HL-60 (cell line): ENCODE measurements at regions not wholly inside any gene's neighbourhood (a gene's known extent, or its start where the extent isn't known, plus 50 kb on each side); places are given as distances from the start of the nearest gene placed in this dataset.

Experiments
- DNase-seq, 2 experiments: peaks; one replicate each; pipeline ENCODE4 v3.0.0-alpha.2; 2010 to 2020; ENCODE audit warnings: low read depth in 1 of 2, low spot score in 1 of 2
- H3K27ac ChIP-seq: fragments of 250-450 bp; sonication (Bioruptor Pico); replicated peaks from 2 replicates; pipeline ENCODE4 v1.5.1; 2020; ENCODE audit warnings: mild to moderate bottlenecking, moderate library complexity
- H3K27me3 ChIP-seq: fragments of 250-450 bp; sonication (Bioruptor Pico); 2 replicates; pipeline ENCODE4 v1.5.1; 2021; ENCODE audit warnings: mild to moderate bottlenecking, moderate library complexity; ENCODE audit not compliant: insufficient read depth, poor library complexity, severe bottlenecking
- H3K4me3 ChIP-seq: replicated peaks from 2 replicates; pipeline ENCODE4 v1.5.1; 2011; ENCODE audit warnings: mild to moderate bottlenecking, control low read depth, low read length; ENCODE audit not compliant: insufficient read depth
- CTCF ChIP-seq: IDR thresholded peaks from one replicate; pipeline ENCODE4 v1.5.1; 2011; ENCODE audit warnings: low read length, control low read depth, inconsistent platforms; ENCODE audit not compliant: insufficient read depth
- GABPA ChIP-seq: IDR thresholded peaks from 2 replicates; pipeline ENCODE4 v1.6.1; 2012; ENCODE audit warnings: low read depth
- POLR2AphosphoS5 ChIP-seq: IDR thresholded peaks from 2 replicates; pipeline ENCODE4 v1.6.1; 2012; ENCODE audit warnings: low read depth
- SPI1 ChIP-seq: IDR thresholded peaks from 2 replicates; pipeline ENCODE4 v1.6.1; 2012; ENCODE audit warnings: low read depth, mild to moderate bottlenecking, borderline replicate concordance
- TF ChIP-seq, protein P1 (sequence below): IDR thresholded peaks from 2 replicates; pipeline ENCODE4 v1.6.1; 2012; ENCODE audit warnings: low read depth; ENCODE audit not compliant: insufficient replicate concordance

- no peak overlapping the region for H3K4me3 ChIP-seq
- no peak overlapping the region for H3K27ac ChIP-seq
- H3K27me3 ChIP-seq = no peaks in the 10 kb centered on the region
- TF ChIP-seq CTCF (no peak), POLR2AphosphoS5 (no peak), GABPA (no peak), SPI1 (no peak)
- TF ChIP-seq, protein P1, sequence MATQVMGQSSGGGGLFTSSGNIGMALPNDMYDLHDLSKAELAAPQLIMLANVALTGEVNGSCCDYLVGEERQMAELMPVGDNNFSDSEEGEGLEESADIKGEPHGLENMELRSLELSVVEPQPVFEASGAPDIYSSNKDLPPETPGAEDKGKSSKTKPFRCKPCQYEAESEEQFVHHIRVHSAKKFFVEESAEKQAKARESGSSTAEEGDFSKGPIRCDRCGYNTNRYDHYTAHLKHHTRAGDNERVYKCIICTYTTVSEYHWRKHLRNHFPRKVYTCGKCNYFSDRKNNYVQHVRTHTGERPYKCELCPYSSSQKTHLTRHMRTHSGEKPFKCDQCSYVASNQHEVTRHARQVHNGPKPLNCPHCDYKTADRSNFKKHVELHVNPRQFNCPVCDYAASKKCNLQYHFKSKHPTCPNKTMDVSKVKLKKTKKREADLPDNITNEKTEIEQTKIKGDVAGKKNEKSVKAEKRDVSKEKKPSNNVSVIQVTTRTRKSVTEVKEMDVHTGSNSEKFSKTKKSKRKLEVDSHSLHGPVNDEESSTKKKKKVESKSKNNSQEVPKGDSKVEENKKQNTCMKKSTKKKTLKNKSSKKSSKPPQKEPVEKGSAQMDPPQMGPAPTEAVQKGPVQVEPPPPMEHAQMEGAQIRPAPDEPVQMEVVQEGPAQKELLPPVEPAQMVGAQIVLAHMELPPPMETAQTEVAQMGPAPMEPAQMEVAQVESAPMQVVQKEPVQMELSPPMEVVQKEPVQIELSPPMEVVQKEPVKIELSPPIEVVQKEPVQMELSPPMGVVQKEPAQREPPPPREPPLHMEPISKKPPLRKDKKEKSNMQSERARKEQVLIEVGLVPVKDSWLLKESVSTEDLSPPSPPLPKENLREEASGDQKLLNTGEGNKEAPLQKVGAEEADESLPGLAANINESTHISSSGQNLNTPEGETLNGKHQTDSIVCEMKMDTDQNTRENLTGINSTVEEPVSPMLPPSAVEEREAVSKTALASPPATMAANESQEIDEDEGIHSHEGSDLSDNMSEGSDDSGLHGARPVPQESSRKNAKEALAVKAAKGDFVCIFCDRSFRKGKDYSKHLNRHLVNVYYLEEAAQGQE = no peak
- no peak for DNase-seq
Measured at GRCh38 chr14:48333221-48333920, 658.0 kb upstream of the MDGA2 start.

GRCh38 chr14:48331421-48331820 lies 656.0 kb upstream of the MDGA2 start:
- no peak for DNase-seq
- H3K4me3 ChIP-seq = no peak overlapping the region
- H3K27ac ChIP-seq = no peak overlapping the region
- no peaks in the 10 kb centered on the region for H3K27me3 ChIP-seq
- TF ChIP-seq POLR2AphosphoS5 (no peak), SPI1 (no peak), GABPA (no peak), CTCF (no peak)
- TF ChIP-seq, protein P1 = no peak

GRCh38 chr14:48325486-48325885 lies 650.1 kb upstream of the MDGA2 start:
- H3K4me3 ChIP-seq = no peak overlapping the region
- TF ChIP-seq CTCF (no peak), GABPA (no peak), SPI1 (no peak)
- H3K27ac ChIP-seq = no peak overlapping the region
- H3K27me3 ChIP-seq = no peaks in the 10 kb centered on the region
- DNase-seq = no peak

DNA sequence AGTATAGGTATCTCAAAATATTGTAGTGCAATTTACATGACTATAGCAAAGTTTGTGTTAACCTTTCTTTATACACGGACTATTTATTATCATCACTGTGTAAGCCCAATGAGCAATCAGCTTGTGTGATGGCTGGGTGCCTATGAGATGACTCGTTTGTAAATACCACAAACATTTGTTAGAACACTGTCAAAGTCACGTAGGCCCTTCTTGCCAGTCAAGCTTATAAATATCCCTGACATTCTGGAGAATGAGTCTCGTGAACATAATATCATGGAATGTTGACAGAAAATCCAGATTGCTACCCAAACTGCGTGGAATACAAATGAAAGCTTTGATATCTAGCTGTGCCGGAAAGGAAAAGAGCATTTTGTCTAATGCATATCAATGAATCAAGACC lies 648.3 kb upstream of the MDGA2 start:
- no peak for DNase-seq
- H3K27ac ChIP-seq = no peak overlapping the region
- H3K4me3 ChIP-seq = no peak overlapping the region
- TF ChIP-seq, protein P1 = no peak
- TF ChIP-seq SPI1 (no peak), GABPA (no peak), CTCF (no peak), POLR2AphosphoS5 (no peak)
- no peaks in the 10 kb centered on the region for H3K27me3 ChIP-seq
